GM12891 (cell line): ENCODE measurements at regions not wholly inside any gene's neighbourhood (a gene's known extent, or its start where the extent isn't known, plus 50 kb on each side); places are given as distances from the start of the nearest gene placed in this dataset.

Experiments
- DNase-seq: peaks from one replicate; pipeline ENCODE4 v3.0.0; 2011; ENCODE audit warnings: low spot score; ENCODE audit not compliant: insufficient read length
- FAIRE-seq: peaks from 2 replicates; lab custom pipeline; 2011; peaks lifted over from hg19 to GRCh38; lab: Jason Lieb, UNC
- PAX5 ChIP-seq: IDR thresholded peaks from 2 replicates; pipeline ENCODE4 v1.6.1; 2011; ENCODE audit warnings: low read length, moderate library complexity, mild to moderate bottlenecking; ENCODE audit not compliant: insufficient read depth, severe bottlenecking
- POLR2A ChIP-seq: IDR thresholded peaks from 2 replicates; pipeline ENCODE4 v1.6.1; 2011; ENCODE audit warnings: low read depth, low read length, control low read depth
- POLR2AphosphoS5 ChIP-seq: IDR thresholded peaks from 2 replicates; pipeline ENCODE4 v1.6.1; 2011; ENCODE audit warnings: low read depth, low read length, control low read depth
- POU2F2 ChIP-seq: IDR thresholded peaks from 2 replicates; pipeline ENCODE4 v1.6.1; 2011; ENCODE audit warnings: low read depth, mild to moderate bottlenecking, control low read depth, low read length, moderate library complexity
- SPI1 ChIP-seq: IDR thresholded peaks from 2 replicates; pipeline ENCODE4 v1.6.1; 2011; ENCODE audit warnings: low read depth, low read length, control low read depth
- TAF1 ChIP-seq: IDR thresholded peaks from 2 replicates; pipeline ENCODE4 v1.6.1; 2011; ENCODE audit warnings: low read depth, low read length, control low read depth

DNA sequence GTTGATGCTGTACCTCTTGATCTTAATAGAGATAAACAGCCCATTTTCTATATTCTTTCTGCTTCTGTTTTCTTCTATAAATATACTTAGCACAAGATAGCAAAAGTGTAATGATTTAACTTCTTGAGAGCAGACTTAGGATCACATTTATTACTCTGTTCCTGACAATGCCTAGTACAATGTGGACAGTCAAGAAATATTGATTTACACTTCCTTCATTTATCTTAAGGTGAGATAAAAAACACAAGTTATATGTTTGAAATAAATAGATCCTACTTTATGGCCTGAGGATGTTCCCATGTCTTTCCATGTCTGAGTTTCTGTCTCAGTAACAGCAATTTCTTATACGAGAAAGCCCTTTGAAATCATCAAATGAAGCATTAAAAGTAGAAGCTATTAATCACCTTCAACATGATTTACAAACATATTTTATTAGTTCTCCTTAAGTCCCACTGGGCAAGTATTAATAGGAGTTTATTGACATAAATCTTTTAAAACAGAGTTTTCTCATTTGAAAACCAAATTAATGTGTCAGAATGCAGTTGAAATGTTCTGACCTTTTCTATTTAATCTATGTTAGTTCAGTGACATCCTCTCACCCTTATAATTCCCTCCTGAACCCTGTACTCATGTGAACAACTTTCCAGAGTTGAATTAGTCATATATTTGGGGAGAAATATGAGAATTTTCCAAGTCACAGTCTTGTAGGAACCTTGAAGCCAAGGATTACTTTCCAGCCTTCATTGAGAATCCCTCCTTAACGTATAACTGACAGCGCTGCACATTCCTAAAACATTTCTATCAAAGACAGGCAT is 1611.7 kb upstream of the TENM4 start:
- DNase-seq (no peak), FAIRE-seq (no peak)
- TF ChIP-seq POU2F2 (no peak), TAF1 (no peak), POLR2A (no peak), SPI1 (no peak)

- FAIRE-seq (no peak), DNase-seq (no peak)
- TF ChIP-seq POU2F2 = no peak
- no peak for TF ChIP-seq POLR2AphosphoS5
- TF ChIP-seq SPI1 = no peak
- no peak for TF ChIP-seq POLR2A
- no peak for TF ChIP-seq TAF1
Measured at GRCh38 chr11:81039916-81040524, 1599.2 kb upstream of the TENM4 start.

DNA sequence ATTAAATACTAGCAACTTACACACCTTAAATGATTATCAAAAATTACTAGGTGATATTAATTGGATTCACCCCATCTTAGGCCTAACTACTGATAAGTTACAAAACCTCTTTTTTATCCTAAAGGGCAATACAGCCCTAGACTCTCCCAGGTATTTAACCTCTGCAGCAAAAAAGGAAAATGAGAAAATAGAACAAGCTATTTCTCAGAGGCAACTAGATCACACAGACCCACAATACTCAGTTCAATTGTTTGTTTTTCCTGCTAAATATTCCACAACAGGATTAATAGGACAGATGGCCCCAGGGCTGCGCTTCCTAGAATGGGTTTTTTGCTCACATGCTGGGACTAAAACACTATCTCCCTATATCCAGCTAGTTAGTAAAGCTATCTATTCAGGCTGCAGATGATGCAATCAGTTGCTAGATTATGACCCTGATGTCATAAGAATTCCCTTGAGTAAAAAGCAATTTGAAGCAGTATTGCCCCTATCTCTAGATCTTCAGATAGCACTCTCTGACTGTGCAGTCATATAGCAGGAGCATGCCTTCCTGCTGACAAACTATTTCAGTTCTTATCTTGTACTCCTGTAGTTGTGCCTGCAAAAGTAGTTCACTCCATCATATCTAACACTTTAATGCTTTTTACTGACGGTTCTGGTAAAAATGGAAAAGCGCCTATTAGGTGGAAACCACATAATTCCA is 1595.5 kb upstream of the TENM4 start:
- FAIRE-seq = no peak
- DNase-seq = no peak

DNA sequence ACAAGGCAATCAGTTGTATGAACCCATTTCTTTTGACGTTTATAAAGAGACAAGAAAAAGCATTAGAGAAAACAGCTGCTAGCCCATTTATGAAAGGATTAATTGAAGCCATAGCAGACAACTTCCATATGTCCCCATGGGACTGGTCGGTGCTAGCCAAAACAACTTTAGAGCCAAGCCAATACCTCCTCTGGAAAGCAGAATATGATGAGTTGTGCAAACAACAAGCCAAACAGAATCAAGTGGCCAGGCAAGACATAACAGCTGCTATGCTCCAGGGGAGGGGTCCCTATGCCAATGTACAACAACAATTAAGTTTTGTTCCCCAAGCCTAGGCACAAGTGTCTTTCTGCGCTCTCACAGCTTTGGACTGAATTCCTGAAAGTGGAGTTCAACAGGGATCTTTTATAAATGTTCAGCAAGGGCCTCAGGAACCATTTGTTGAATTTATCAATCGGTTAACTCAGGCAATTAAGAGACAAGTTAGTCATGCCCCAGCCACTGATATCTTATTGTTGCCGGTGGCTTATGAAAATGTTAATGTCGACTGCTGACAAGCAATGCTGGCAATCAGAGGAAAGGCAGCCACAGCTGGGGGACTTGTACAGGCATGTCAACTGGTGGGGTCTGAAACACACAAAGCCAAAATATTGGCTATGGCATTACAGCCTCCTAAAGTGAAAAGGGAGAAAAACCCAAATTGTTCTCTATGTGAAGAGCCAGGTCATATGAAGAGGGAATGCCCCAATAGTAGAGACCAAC is 1593.1 kb upstream of the TENM4 start:
- DNase-seq (no peak), FAIRE-seq (no peak)
- TF ChIP-seq POLR2AphosphoS5 = no peak
- TF ChIP-seq TAF1 = no peak
- TF ChIP-seq POU2F2 = no peak
- TF ChIP-seq PAX5 = no peak
- TF ChIP-seq SPI1 = no peak
- TF ChIP-seq POLR2A = no peak

More for the DNA sequence above, 1595.5 kb upstream of the TENM4 start:
- no peak for TF ChIP-seq POLR2A
- no peak for TF ChIP-seq POLR2AphosphoS5
- TF ChIP-seq TAF1 = no peak
- TF ChIP-seq SPI1 = no peak
- no peak for TF ChIP-seq PAX5
- TF ChIP-seq POU2F2 = no peak

- FAIRE-seq = no peak
- no peak for TF ChIP-seq POLR2AphosphoS5
- DNase-seq = no peak
Measured at GRCh38 chr11:81032906-81033305, 1592.1 kb upstream of the TENM4 start.

- no peak for DNase-seq
- no peak for FAIRE-seq
- TF ChIP-seq POLR2AphosphoS5 (no peak), POU2F2 (no peak), POLR2A (no peak), PAX5 (no peak), TAF1 (no peak), SPI1 (no peak)
Measured at GRCh38 chr11:81030186-81030585, 1589.4 kb upstream of the TENM4 start.

DNA sequence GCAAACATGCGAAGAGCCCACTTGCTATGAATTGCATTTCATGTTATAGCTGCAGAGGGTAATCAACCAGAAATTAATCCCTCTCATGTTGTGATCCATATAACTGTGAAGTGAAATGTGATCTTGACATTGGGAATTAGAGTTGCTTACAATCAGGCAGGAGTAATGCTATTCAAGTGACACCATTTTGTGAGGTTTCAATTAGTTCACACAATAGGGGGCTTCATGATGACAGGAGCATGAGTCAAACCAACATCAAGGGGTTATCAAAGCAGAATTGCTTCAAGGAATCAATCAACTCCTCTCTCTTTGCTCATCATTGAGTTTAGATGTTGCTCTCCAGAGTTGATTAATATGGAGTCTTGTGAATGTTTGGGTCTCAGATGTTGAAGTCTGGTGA is 1585.2 kb upstream of the TENM4 start:
- no peak for DNase-seq
- no peak for TF ChIP-seq POLR2AphosphoS5
- no peak for TF ChIP-seq TAF1
- FAIRE-seq = no peak

GRCh38 chr11:81022057-81022456 is 1581.2 kb upstream of the TENM4 start:
- FAIRE-seq = no peak
- no peak for DNase-seq
- TF ChIP-seq POU2F2 = no peak
- TF ChIP-seq SPI1 = no peak
- TF ChIP-seq POLR2A = no peak
- no peak for TF ChIP-seq TAF1
- TF ChIP-seq POLR2AphosphoS5 = no peak
- TF ChIP-seq PAX5 = no peak

- FAIRE-seq = no peak
- TF ChIP-seq POLR2A (no peak), POLR2AphosphoS5 (no peak), POU2F2 (no peak), PAX5 (no peak), SPI1 (no peak), TAF1 (no peak)
- DNase-seq = no peak
Measured at GRCh38 chr11:81010631-81011030, 1569.8 kb upstream of the TENM4 start.
